AG04449 (cell line): ENCODE measurements at regions not wholly inside any gene's neighbourhood (a gene's known extent, or its start where the extent isn't known, plus 50 kb on each side); places are given as distances from the start of the nearest gene placed in this dataset.

ENCODE experiments used
- CTCF ChIA-PET: fragments of 350-600 bp; formaldehyde crosslinking; extraction: SDS; loops from one replicate; lab custom pipeline; 2021; ENCODE audit warnings: antibody characterized with exemption; lab: Yijun Ruan, JAX
- POLR2A ChIA-PET: fragments of 400-600, 350-600 bp; formaldehyde crosslinking; extraction: SDS; loops from one replicate; lab custom pipeline; 2020; ENCODE audit warnings: antibody characterized with exemption, inconsistent platforms; lab: Yijun Ruan, JAX
- DNase-seq: peaks from one replicate; pipeline ENCODE4 v3.0.0-alpha.2; 2010; ENCODE audit warnings: low read depth, low spot score
- H3K4me3 ChIP-seq: 2 replicates; pipeline ENCODE4 v1.5.1; 2011; ENCODE audit warnings: low read depth, mild to moderate bottlenecking, control low read depth, low read length
- CTCF ChIP-seq: IDR thresholded peaks from one replicate; pipeline ENCODE4 v1.5.1; 2011; ENCODE audit warnings: mild to moderate bottlenecking, moderate library complexity, low read length, control low read depth, inconsistent platforms; ENCODE audit not compliant: insufficient read depth; ENCODE audit errors: missing control alignments

- H3K4me3 ChIP-seq: no peak overlapping the region
- no peak for DNase-seq
- ChIA-PET POLR2A (no interaction called here), CTCF (no interaction called here)
- TF ChIP-seq CTCF: no peak
These were observed 132.0 kb upstream of the CTTNBP2NL start for GRCh38 chr1:112264010-112264409.

GRCh38 chr1:112264553-112264952 is 131.5 kb upstream of the CTTNBP2NL start:
- no peak for TF ChIP-seq CTCF
- POLR2A ChIA-PET: no interaction called here
- H3K4me3 ChIP-seq: no peak overlapping the region
- CTCF ChIA-PET: no interaction called here
- DNase-seq: no peak

- POLR2A ChIA-PET: no interaction called here
- no peak overlapping the region for H3K4me3 ChIP-seq
- CTCF ChIA-PET: no interaction called here
- no peak for DNase-seq
- TF ChIP-seq CTCF: no peak
These were observed 130.1 kb upstream of the CTTNBP2NL start for GRCh38 chr1:112265931-112266330.

- CTCF ChIA-PET: interaction anchor here (1.2 kb wide), 1 partner anchor 31 kb away, joined by 3 read pairs; no protein-coding TSS in a partner anchor
- no peak for DNase-seq
- no peak overlapping the region for H3K4me3 ChIP-seq
- TF ChIP-seq CTCF: no peak
- POLR2A ChIA-PET: no interaction called here
These were observed 128.8 kb upstream of the CTTNBP2NL start for GRCh38 chr1:112267206-112267605.

GRCh38 chr1:112267929-112268328 is 128.1 kb upstream of the CTTNBP2NL start:
- CTCF ChIA-PET: interaction anchor here (1.2 kb wide), 1 partner anchor 30 kb away, joined by 3 read pairs; no protein-coding TSS in a partner anchor
- no peak for DNase-seq
- no peak for TF ChIP-seq CTCF
- no peak overlapping the region for H3K4me3 ChIP-seq
- POLR2A ChIA-PET: no interaction called here

- CTCF ChIA-PET: no interaction called here
- TF ChIP-seq CTCF: no peak
- POLR2A ChIA-PET: no interaction called here
- no peak overlapping the region for H3K4me3 ChIP-seq
- no peak for DNase-seq
These were observed 127.6 kb upstream of the CTTNBP2NL start for GRCh38 chr1:112268408-112268807.
